SKM-1 (cell line): ENCODE measurements at regions not wholly inside any gene's neighbourhood (a gene's known extent, or its start where the extent isn't known, plus 50 kb on each side); places are given as distances from the start of the nearest gene placed in this dataset.

Experiments
- DNase-seq: peaks from one replicate; lab custom pipeline; 2025; ENCODE audit not compliant: unreplicated experiment; lab: John Stamatoyannopoulos, UW

- DNase-seq, result no peak
Measured at GRCh38 chr2:185891403-185891802, 152.8 kb downstream of the FSIP2 start.

GRCh38 chr2:185891804-185892411 lies 153.3 kb downstream of the FSIP2 start:
- no peak for DNase-seq

- DNase-seq, result no peak
Measured at GRCh38 chr2:185892484-185892883, 153.9 kb downstream of the FSIP2 start.

- DNase-seq, result no peak
Measured at GRCh38 chr2:185894223-185894622, 155.6 kb downstream of the FSIP2 start.

- DNase-seq, result no peak
Measured at GRCh38 chr2:185895828-185896693, 157.5 kb downstream of the FSIP2 start.

GRCh38 chr2:185899366-185899765 lies 160.8 kb downstream of the FSIP2 start:
- DNase-seq, result no peak

GRCh38 chr2:185919155-185919554 lies 180.6 kb downstream of the FSIP2 start:
- no peak for DNase-seq

GRCh38 chr2:185921048-185921756 lies 182.6 kb downstream of the FSIP2 start:
- no peak for DNase-seq

GRCh38 chr2:185934232-185934631 lies 195.6 kb downstream of the FSIP2 start:
- DNase-seq, result no peak

GRCh38 chr2:185939858-185940257 lies 201.3 kb downstream of the FSIP2 start:
- no peak for DNase-seq

- no peak for DNase-seq
Measured at GRCh38 chr2:185942855-185943254, 204.3 kb downstream of the FSIP2 start.

GRCh38 chr2:185947722-185948121 lies 209.1 kb downstream of the FSIP2 start:
- no peak for DNase-seq

- no peak for DNase-seq
Measured at GRCh38 chr2:185952100-185952499, 213.5 kb downstream of the FSIP2 start.

- no peak for DNase-seq
Measured at GRCh38 chr2:185954389-185954788, 215.8 kb downstream of the FSIP2 start.

- DNase-seq, result no peak
Measured at GRCh38 chr2:185955050-185955449, 216.4 kb downstream of the FSIP2 start.

GRCh38 chr2:185967335-185967734 lies 228.7 kb downstream of the FSIP2 start:
- DNase-seq, result no peak

GRCh38 chr2:185970148-185970852 lies 231.7 kb downstream of the FSIP2 start:
- DNase-seq, result no peak

GRCh38 chr2:185978634-185979407 lies 240.2 kb downstream of the FSIP2 start:
- no peak for DNase-seq

GRCh38 chr2:185979546-185980071 lies 241.0 kb downstream of the FSIP2 start:
- DNase-seq, result no peak

GRCh38 chr2:185980944-185981343 lies 242.3 kb downstream of the FSIP2 start:
- DNase-seq, result no peak
